SIG-M5 (cell line): ENCODE measurements at regions not wholly inside any gene's neighbourhood (a gene's known extent, or its start where the extent isn't known, plus 50 kb on each side); places are given as distances from the start of the nearest gene placed in this dataset.
"Not testable (repeated sequence)": the region's sequence is repeated elsewhere in the genome, so short reads cannot be mapped to it uniquely, and the experiment has no call there.

Experiments
- DNase-seq: peaks from one replicate; lab custom pipeline; 2025; lab: John Stamatoyannopoulos, UW

DNA sequence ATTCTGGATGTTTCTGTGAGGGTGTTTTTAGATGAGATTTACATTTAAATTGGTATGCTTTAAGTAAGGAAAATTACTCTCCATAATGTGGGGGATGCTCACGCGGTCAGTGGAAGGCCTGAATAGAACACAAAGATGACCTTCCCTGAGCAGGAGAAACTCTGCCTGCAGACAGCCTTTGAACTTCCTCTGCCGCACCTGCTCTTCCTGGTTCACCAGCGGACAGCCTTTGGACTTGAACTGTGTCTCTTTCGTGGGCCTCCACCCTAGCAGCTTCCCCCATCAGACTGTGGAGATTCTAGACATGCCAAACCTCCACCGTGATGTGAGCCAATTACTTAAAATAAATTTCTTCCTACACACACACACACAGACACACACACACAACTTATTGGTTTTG is 210.7 kb downstream of the EFCAB11 start:
- no peak for DNase-seq

- no peak for DNase-seq
Measured at GRCh38 chr14:89740241-89740640, 214.3 kb downstream of the EFCAB11 start.

DNA sequence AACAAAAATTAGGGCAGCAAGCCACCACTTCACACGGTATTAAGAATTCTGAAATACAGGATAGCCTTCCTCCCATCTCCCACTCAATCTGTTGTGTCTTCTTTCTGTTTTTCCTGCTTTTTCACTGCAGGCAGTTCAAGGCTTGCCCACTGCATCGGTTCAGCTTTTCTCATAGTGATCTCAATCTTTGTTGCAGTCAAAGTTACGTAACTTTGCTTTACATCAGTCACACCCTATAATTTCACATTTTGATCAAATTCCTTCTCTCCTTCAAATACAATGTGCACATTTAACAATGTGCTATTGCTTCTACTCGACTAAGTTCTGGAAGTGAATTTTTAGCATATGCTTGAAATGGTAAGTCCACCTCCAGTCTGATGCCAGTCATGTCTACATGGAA is 217.6 kb downstream of the EFCAB11 start:
- no peak for DNase-seq

DNA sequence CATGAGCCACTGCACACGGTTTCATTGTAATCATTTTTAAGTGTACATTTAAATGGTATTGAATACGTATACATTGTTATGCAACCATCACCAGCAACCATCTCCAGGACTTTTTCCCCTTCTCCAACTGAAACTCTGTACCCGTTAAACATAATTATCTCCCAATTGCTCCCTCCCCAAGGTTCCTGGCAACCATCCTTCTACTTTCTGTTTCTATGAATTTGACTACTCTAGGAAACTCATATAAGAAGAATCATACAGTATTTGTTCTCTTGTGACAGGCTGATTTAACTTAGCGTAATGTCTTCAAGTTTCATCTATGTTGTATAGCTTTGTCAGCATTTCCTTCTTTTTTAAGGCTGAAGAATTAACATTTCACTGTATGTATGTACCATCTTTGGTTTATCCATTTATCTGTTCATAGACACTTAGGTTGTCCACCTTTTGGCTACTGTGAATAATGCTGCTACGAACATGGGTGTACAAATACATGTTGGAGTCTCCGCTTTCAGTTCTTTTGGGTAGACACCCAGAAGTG is 223.1 kb downstream of the EFCAB11 start:
- DNase-seq = no peak

GRCh38 chr14:89730687-89731086 is 223.8 kb downstream of the EFCAB11 start:
- DNase-seq = no peak

- no peak for DNase-seq
Measured at GRCh38 chr14:89728964-89729363, 225.6 kb downstream of the EFCAB11 start.

- DNase-seq = not testable (repeated sequence)
Measured at GRCh38 chr14:89726226-89726625, 228.3 kb downstream of the EFCAB11 start.

DNA sequence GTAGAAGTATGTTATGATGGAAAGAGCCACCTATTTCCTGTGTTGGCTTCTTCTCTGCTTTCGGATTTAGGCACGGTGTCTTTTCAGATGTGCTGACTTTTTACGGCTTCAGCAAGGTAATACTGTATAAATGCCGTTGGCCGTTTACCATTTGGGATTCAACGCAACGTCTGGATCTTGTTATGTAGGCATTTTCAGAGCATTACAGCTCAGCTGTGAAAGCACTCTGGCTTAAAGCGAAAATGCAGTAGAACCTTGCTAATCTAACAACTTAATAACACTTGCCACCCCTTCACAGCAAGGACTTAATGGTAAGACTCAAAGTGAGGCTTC is 229.9 kb downstream of the EFCAB11 start:
- no peak for DNase-seq

GRCh38 chr14:89723930-89724627 is 230.5 kb downstream of the EFCAB11 start:
- no peak for DNase-seq

- DNase-seq = no peak
Measured at GRCh38 chr14:89721956-89722355, 232.6 kb downstream of the EFCAB11 start.

- peak; percentile 88 for DNase-seq
Measured at GRCh38 chr14:89720741-89721729, 233.5 kb downstream of the EFCAB11 start.

- DNase-seq = no peak
Measured at GRCh38 chr14:89720076-89720687, 234.3 kb downstream of the EFCAB11 start.

- DNase-seq = no peak
Measured at GRCh38 chr14:89719366-89720075, 235.0 kb downstream of the EFCAB11 start.

DNA sequence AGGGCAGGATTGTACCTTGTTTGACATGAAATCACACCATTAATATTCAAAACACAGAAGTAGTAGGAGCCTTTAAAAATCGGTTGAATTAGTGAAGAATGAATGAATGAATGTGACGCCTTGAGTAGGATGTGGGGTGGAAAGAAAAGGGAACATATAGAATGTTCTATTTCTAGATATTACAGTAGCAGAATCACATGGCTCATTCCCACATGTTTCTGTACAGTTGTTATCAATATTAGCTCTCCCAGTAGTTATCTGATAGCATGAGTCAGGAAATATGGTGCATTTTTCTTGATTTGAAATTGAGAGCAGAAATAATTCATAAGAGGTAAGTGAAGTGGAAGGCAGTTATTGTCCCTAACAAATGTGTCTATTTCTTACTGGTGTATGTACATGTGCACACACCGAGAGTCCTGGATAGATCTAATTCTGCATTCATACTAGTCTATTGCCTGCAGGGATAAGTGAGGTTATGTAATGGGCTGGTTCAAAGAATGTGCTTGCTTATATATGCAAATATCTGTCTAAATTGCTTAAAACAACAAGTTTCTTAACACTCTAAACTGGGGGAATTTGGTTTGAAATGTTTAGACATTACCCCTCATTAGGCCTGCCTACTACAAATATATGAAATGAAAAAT is 245.4 kb downstream of the EFCAB11 start:
- DNase-seq = no peak

- no peak for DNase-seq
Measured at GRCh38 chr14:89707086-89707485, 247.4 kb downstream of the EFCAB11 start.

DNA sequence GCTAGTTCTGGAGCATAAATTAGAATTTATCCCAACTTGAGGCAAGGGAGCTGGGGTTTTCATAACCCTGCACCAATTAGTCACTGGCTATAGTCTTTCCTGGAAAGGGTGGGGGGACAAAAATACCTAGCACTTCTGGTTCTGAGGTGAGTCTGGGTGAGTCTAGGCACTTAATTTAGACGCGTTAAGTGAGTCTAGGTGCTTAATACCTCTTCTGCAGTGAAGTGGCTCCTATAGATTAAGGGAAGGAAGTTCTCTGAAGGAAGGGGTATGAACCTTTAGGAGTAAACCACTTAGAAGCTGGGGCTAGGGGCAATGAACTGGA is 251.7 kb downstream of the EFCAB11 start:
- no peak for DNase-seq

GRCh38 chr14:89702073-89702875 is 252.3 kb downstream of the EFCAB11 start:
- DNase-seq = no peak

DNA sequence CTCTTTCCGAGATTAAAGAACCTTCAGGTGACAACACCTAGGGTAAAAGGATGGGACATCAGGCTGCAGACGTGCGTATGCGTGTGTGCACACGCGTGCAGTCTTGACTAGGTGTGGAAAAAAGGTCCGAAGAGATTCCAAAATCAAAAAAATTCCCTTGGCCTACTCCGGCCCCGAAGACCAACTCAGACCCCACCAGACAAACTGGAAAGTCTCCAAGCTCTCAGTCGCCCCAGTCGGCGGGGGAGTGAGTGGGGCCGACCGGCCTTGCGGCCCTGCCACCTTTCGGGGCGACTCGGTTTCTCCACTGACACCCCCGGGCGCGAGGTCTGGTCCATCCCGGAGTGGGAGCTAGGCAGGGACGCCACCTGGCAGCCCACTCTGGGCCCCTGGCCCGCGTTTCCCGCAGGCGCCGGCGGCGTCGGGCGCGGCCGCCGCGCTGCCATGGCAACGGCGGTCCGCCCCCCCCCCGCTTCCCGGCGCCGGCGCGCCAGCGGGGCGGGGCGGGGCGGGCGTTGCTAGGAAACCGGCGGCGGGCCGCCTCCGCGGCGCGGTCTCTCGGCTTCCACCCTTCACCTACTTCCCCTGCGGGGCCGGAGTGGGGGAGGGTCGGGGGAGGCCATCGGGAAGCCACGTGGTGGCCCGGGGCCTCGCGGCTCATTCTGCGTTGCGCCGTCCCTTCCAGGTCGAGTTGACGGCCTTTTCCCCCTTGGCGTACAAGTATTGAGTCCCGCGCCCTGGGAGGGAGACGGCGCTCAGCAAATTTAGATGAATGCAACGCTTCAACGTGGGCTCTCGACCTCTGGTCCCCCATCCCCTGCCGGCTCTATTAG is 253.1 kb downstream of the EFCAB11 start:
- DNase-seq = no peak

DNA sequence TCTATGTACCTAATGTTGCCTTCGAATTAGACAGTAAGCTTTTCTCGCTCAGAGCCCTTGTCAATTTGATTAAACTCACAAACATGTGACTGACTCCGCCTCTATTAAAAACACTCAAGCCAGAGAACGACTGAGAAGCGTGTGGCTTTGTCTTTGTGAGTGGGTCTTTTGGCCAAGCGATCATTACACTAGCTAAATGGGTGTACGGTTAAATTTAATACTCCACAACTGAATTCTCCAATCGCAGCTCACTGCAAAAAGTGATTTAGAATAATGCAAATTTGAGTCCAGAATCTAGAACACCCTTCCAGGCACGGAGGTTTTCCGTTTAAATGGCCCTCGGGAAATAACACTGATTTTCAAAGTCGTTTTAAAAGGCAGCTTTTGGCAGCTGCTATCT is 253.7 kb downstream of the EFCAB11 start:
- no peak for DNase-seq

DNA sequence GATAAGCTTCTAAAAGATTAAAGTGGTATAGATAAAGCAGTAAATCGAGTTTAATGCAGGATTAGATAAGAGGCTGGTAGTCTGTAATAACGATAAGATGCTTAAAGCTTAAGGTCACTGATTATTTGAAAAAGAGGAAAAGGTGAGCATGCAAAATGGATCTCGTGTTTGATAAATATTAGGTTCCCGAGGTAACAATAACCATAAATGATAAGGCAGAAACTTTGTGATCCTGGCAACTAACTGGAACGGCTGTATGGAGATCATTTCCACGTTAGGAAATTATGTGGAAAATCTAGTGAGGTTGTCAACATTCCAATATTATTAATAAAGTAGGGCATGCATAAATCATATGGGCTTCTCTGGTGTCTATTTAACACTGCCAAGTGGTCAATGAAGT is 255.5 kb downstream of the EFCAB11 start:
- DNase-seq = no peak
